OCI-LY7 (cell line): ENCODE measurements at regions not wholly inside any gene's neighbourhood (a gene's known extent, or its start where the extent isn't known, plus 50 kb on each side); places are given as distances from the start of the nearest gene placed in this dataset.

ENCODE experiments used
- BruUV-seq: library from RNA; stranded (reverse); fragments of 400-500 nt; replicated peaks from 2 replicates; lab custom pipeline; 2021; lab: Mats Ljungman, UMichigan
- CTCF ChIA-PET: fragments of 300-600 bp; sonication (Branson Sonifier 250); formaldehyde crosslinking; loops from one replicate; lab custom pipeline; 2022; ENCODE audit warnings: antibody characterized with exemption; ENCODE audit not compliant: unreplicated experiment; lab: Charles Lee
- POLR2A ChIA-PET: fragments of 300-600 bp; sonication (Branson Sonifier 250); formaldehyde crosslinking; loops from one replicate; lab custom pipeline; 2022; ENCODE audit warnings: antibody characterized with exemption; lab: Charles Lee
- DNase-seq: peaks from one replicate; pipeline ENCODE4 v3.0.0-alpha.2; 2015; ENCODE audit warnings: low spot score
- H2AFZ ChIP-seq: fragments of 200-600 bp; sonication (generic), shearing (Covaris generic); 2 replicates; pipeline ENCODE4 v1.6.1; 2014; ENCODE audit warnings: mild to moderate bottlenecking, antibody characterized with exemption, low read length, moderate library complexity
- H3K27ac ChIP-seq: fragments of 200-600 bp; sonication (generic); 2 replicates; pipeline ENCODE4 v1.5.1; 2014; ENCODE audit warnings: mixed run types, low read depth, mild to moderate bottlenecking, moderate library complexity, low read length, inconsistent platforms; ENCODE audit not compliant: poor library complexity, severe bottlenecking
- H3K36me3 ChIP-seq: fragments of 200-600 bp; sonication (generic); 2 replicates; pipeline ENCODE4 v1.6.1; 2014; ENCODE audit warnings: mild to moderate bottlenecking, antibody characterized with exemption, low read length, moderate library complexity, mixed read lengths; ENCODE audit not compliant: insufficient read depth
- H3K4me1 ChIP-seq: fragments of 200-600 bp; sonication (generic); 2 replicates; pipeline ENCODE4 v1.5.1; 2014; ENCODE audit warnings: mild to moderate bottlenecking, low read length; ENCODE audit not compliant: insufficient read depth, poor library complexity, severe bottlenecking
- H3K4me2 ChIP-seq: fragments of 200-600 bp; sonication (generic); 2 replicates; pipeline ENCODE4 v1.6.1; 2014; ENCODE audit warnings: mild to moderate bottlenecking, low read length
- H3K4me3 ChIP-seq: fragments of 200-600 bp; sonication (generic); 2 replicates; pipeline ENCODE4 v1.5.1; 2014; ENCODE audit warnings: mild to moderate bottlenecking, low read depth, low read length; ENCODE audit not compliant: poor library complexity, severe bottlenecking
- H3K79me2 ChIP-seq: fragments of 200-600 bp; sonication (generic); 2 replicates; pipeline ENCODE4 v1.6.1; 2016; ENCODE audit warnings: low read depth, mild to moderate bottlenecking, low read length, moderate library complexity, mixed read lengths; ENCODE audit not compliant: insufficient read depth
- H3K9me2 ChIP-seq: fragments of 200-600 bp; sonication (generic); 2 replicates; pipeline ENCODE4 v1.6.1; 2016; ENCODE audit warnings: mild to moderate bottlenecking, low read length, mixed read lengths; ENCODE audit not compliant: insufficient read depth
- H3K9me3 ChIP-seq: fragments of 200-600 bp; sonication (generic); 2 replicates; pipeline ENCODE4 v1.6.1; 2014; ENCODE audit warnings: mild to moderate bottlenecking, mixed run types, low read length, mixed read lengths
- H4K20me1 ChIP-seq: fragments of 200-600 bp; sonication (generic); 2 replicates; pipeline ENCODE4 v1.6.1; 2014; ENCODE audit warnings: mild to moderate bottlenecking, antibody characterized with exemption, low read length, moderate library complexity, mixed read lengths; ENCODE audit not compliant: insufficient read depth
- CTCF ChIP-seq: fragments of 200-600 bp; sonication (generic); conservative IDR thresholded peaks from 2 replicates; pipeline ENCODE4 v1.5.1; 2014; ENCODE audit warnings: mild to moderate bottlenecking, antibody characterized with exemption, low read length, moderate library complexity, mixed read lengths
- EZH2phosphoT487 ChIP-seq: fragments of 200-600 bp; sonication (generic); IDR thresholded peaks from 2 replicates; pipeline ENCODE4 v1.6.1; 2018; ENCODE audit warnings: low read depth, borderline replicate concordance, mild to moderate bottlenecking, mixed run types, antibody characterized with exemption, low read length, moderate library complexity, mixed read lengths
- intact Hi-C: fragments of 100-400 bp; cut with micrococcal nuclease; formaldehyde crosslinking; loops from one replicate; pipeline ENCODE4 v1.10.0; 2022; ENCODE audit not compliant: unreplicated experiment

GRCh38 chr22:34781681-34782080 lies 284.3 kb upstream of the ISX start:
- H2AFZ ChIP-seq, result no peak overlapping the region
- no peaks in the 10 kb centered on the region for H3K79me2 ChIP-seq
- H3K9me2 ChIP-seq, result no peaks in the 10 kb centered on the region
- no peaks in the 10 kb centered on the region for H4K20me1 ChIP-seq
- H3K27ac ChIP-seq, result no peak overlapping the region
- H3K36me3 ChIP-seq, result no peaks in the 10 kb centered on the region
- no peak overlapping the region for H3K4me3 ChIP-seq
- H3K9me3 ChIP-seq, result no peaks in the 10 kb centered on the region
- no peaks in the 10 kb centered on the region for H3K4me1 ChIP-seq
- POLR2A ChIA-PET, result no interaction called here
- no peak for DNase-seq
- intact Hi-C loops, result no loop called here
- TF ChIP-seq CTCF (no peak), EZH2phosphoT487 (no peak)
- CTCF ChIA-PET, result no interaction called here
- no peak overlapping the region for H3K4me2 ChIP-seq
- BruUV-seq, result no TSS peak

GRCh38 chr22:34783436-34783835 lies 282.5 kb upstream of the ISX start:
- Histone ChIP-seq H3K4me2 (no peak overlapping the region), H3K27ac (no peak overlapping the region), H3K9me3 (no peaks in the 10 kb centered on the region), H3K4me1 (no peaks in the 10 kb centered on the region), H4K20me1 (no peaks in the 10 kb centered on the region), H3K4me3 (no peak overlapping the region), H3K9me2 (no peaks in the 10 kb centered on the region), H2AFZ (no peak overlapping the region), H3K36me3 (no peaks in the 10 kb centered on the region), H3K79me2 (no peaks in the 10 kb centered on the region)
- intact Hi-C loops, result no loop called here
- BruUV-seq, result no TSS peak
- POLR2A ChIA-PET, result no interaction called here
- CTCF ChIA-PET, result no interaction called here
- DNase-seq, result no peak
- no peak for TF ChIP-seq CTCF
- no peak for TF ChIP-seq EZH2phosphoT487

- Histone ChIP-seq H3K36me3 (no peaks in the 10 kb centered on the region), H3K27ac (no peak overlapping the region), H3K79me2 (no peaks in the 10 kb centered on the region), H3K4me3 (no peak overlapping the region), H3K9me2 (no peaks in the 10 kb centered on the region), H3K9me3 (no peaks in the 10 kb centered on the region), H2AFZ (no peak overlapping the region), H4K20me1 (no peaks in the 10 kb centered on the region), H3K4me2 (no peak overlapping the region), H3K4me1 (no peaks in the 10 kb centered on the region)
- ChIA-PET POLR2A (no interaction called here), CTCF (no interaction called here)
- no peak for TF ChIP-seq CTCF
- no peak for TF ChIP-seq EZH2phosphoT487
- no peak for DNase-seq
- no TSS peak for BruUV-seq
- intact Hi-C loops, result no loop called here
Observed at GRCh38 chr22:34784056-34784455, 281.9 kb upstream of the ISX start.
